Ascending aorta (tissue), 2 donors: ENCODE measurements at regions not wholly inside any gene's neighbourhood (a gene's known extent, or its start where the extent isn't known, plus 50 kb on each side); places are given as distances from the start of the nearest gene placed in this dataset.
"Not testable (repeated sequence)": the region's sequence is repeated elsewhere in the genome, so short reads cannot be mapped to it uniquely, and the experiment has no call there.

Source experiments
- DNase-seq, 2 donors: peaks; one replicate each; pipeline ENCODE4 v3.0.0-alpha.2; 2019; ENCODE audit warnings: low spot score in 2 of 2
- H3K27ac ChIP-seq, 2 donors: fragments of 200-600 bp; sonication (generic); one replicate each; pipeline ENCODE4 v1.5.1; 2016 to 2017; ENCODE audit warnings: mild to moderate bottlenecking in 1 of 2
- H3K27me3 ChIP-seq: fragments of 200-600 bp; sonication (generic); one replicate; pipeline ENCODE4 v1.5.1; 2017
- H3K36me3 ChIP-seq, 2 donors: fragments of 200-600 bp; sonication (generic); one replicate each; pipeline ENCODE4 v1.5.1; 2016
- H3K4me1 ChIP-seq, 2 donors: fragments of 200-600 bp; sonication (generic); one replicate each; pipeline ENCODE4 v1.5.1; 2016 to 2017; ENCODE audit warnings: mild to moderate bottlenecking in 1 of 2
- H3K4me3 ChIP-seq, 2 donors: fragments of 200-600 bp; sonication (generic); one replicate each; pipeline ENCODE4 v1.5.1; 2016 to 2017; ENCODE audit warnings: mild to moderate bottlenecking in 1 of 2
- H3K9me3 ChIP-seq, 2 donors: fragments of 200-600 bp; sonication (generic); one replicate each; pipeline ENCODE4 v1.5.1; 2016
- CTCF ChIP-seq, 3 experiments: fragments of 200-600 bp in 2 of 3; fragments of 450-650 bp in 1 of 3; sonication (generic) in 2 of 3; IDR thresholded peaks; one replicate each; pipeline ENCODE4 v1.5.1; 2016 to 2019; ENCODE audit warnings: antibody characterized with exemption in 3 of 3, mild to moderate bottlenecking in 1 of 3, moderate library complexity in 1 of 3
- intact Hi-C: fragments of 100-400 bp; cut with DNase I; formaldehyde crosslinking; loops from one replicate; pipeline ENCODE4 v1.15.1; 2023

GRCh38 chr2:125006676-125007075, 981.6 kb downstream of the CNTNAP5 start:
- Histone ChIP-seq H3K36me3 (no peaks in the 10 kb centered on the region), H3K27ac (no peak overlapping the region), H3K4me1 (no peaks in the 10 kb centered on the region), H3K4me3 (no peak overlapping the region), H3K27me3 (no peaks in the 10 kb centered on the region), H3K9me3 (no peaks in the 10 kb centered on the region)
- no peak for TF ChIP-seq CTCF (IDR thresholded peaks at IDR 0.05)
- intact Hi-C loops: no loop called here
- DNase-seq: no peak

- H3K27me3 ChIP-seq, H3K36me3 ChIP-seq, H3K27ac ChIP-seq, H3K9me3 ChIP-seq, intact Hi-C loops, H3K4me1 ChIP-seq, DNase-seq, H3K4me3 ChIP-seq: not testable (repeated sequence)
These were observed 1003.6 kb downstream of the CNTNAP5 start for GRCh38 chr2:125028721-125029120.

GRCh38 chr2:125033871-125034270, 1008.8 kb downstream of the CNTNAP5 start:
- H3K27me3 ChIP-seq: no peaks in the 10 kb centered on the region
- intact Hi-C loops: no loop called here
- H3K27ac ChIP-seq: no peak overlapping the region
- no peak overlapping the region for H3K4me3 ChIP-seq
- peaks cover 0 to 4% of the 10 kb centered on the region in 2 donors for H3K9me3 ChIP-seq
- no peak for DNase-seq
- no peaks in the 10 kb centered on the region for H3K4me1 ChIP-seq
- no peaks in the 10 kb centered on the region for H3K36me3 ChIP-seq
- TF ChIP-seq CTCF (IDR thresholded peaks at IDR 0.05): no peak

- H3K27me3 ChIP-seq: no peaks in the 10 kb centered on the region
- DNase-seq: no peak
- H3K4me1 ChIP-seq: no peaks in the 10 kb centered on the region
- no peak for TF ChIP-seq CTCF (IDR thresholded peaks at IDR 0.05)
- no peak overlapping the region for H3K4me3 ChIP-seq
- peaks cover 0 to 4% of the 10 kb centered on the region in 2 donors for H3K9me3 ChIP-seq
- intact Hi-C loops: no loop called here
- H3K27ac ChIP-seq: no peak overlapping the region
- H3K36me3 ChIP-seq: no peaks in the 10 kb centered on the region
These were observed 1012.1 kb downstream of the CNTNAP5 start for GRCh38 chr2:125037135-125037653.

- no peak for DNase-seq
- H3K36me3 ChIP-seq: no peaks in the 10 kb centered on the region
- no peaks in the 10 kb centered on the region for H3K27me3 ChIP-seq
- no peak overlapping the region for H3K4me3 ChIP-seq
- no peak overlapping the region for H3K27ac ChIP-seq
- intact Hi-C loops: no loop called here
- no peaks in the 10 kb centered on the region for H3K4me1 ChIP-seq
- H3K9me3 ChIP-seq: no peaks in the 10 kb centered on the region
- no peak for TF ChIP-seq CTCF (IDR thresholded peaks at IDR 0.05)
These were observed 1016.8 kb downstream of the CNTNAP5 start for GRCh38 chr2:125041846-125042245.

- Histone ChIP-seq H3K27me3 (no peaks in the 10 kb centered on the region), H3K4me3 (no peak overlapping the region), H3K4me1 (no peaks in the 10 kb centered on the region), H3K27ac (no peak overlapping the region), H3K36me3 (no peaks in the 10 kb centered on the region), H3K9me3 (no peaks in the 10 kb centered on the region)
- intact Hi-C loops: no loop called here
- no peak for TF ChIP-seq CTCF (IDR thresholded peaks at IDR 0.05)
- no peak for DNase-seq
These were observed 1017.6 kb downstream of the CNTNAP5 start for GRCh38 chr2:125042727-125043126.
